Adrenal gland (tissue), 9 donors: ENCODE measurements at regions not wholly inside any gene's neighbourhood (a gene's known extent, or its start where the extent isn't known, plus 50 kb on each side); places are given as distances from the start of the nearest gene placed in this dataset.

ENCODE experiments used
- DNase-seq, 7 donors: peaks; one replicate each; pipeline ENCODE4 v3.0.0-alpha.2; 2019 to 2020
- H3K27ac ChIP-seq, 5 donors: fragments of 200-600 bp; sonication (generic) in 4 of 5; 1 replicate in 3 of 5; 2 replicates in 2 of 5; pipeline versions ENCODE4 v1.5.1 to v1.8.0; 2016 to 2020; ENCODE audit warnings: mild to moderate bottlenecking in 1 of 5
- H3K27me3 ChIP-seq: fragments of 200-600 bp; 2 replicates; pipeline ENCODE4 v1.8.0; 2021
- H3K36me3 ChIP-seq, 2 donors: fragments of 200-600 bp; replicated peaks in 1 of 2; 1 replicate in 1 of 2; 2 replicates in 1 of 2; pipeline versions ENCODE4 v1.5.1 to v1.8.0; 2018 to 2022
- H3K4me1 ChIP-seq, 2 donors: fragments of 200-600 bp; replicated peaks in 1 of 2; 1 replicate in 1 of 2; 2 replicates in 1 of 2; pipeline versions ENCODE4 v1.5.1 to v1.8.0; 2018 to 2021
- H3K4me3 ChIP-seq, 4 donors: fragments of 200-600 bp; sonication (generic) in 3 of 4; one replicate each; pipeline ENCODE4 v1.5.1; 2016 to 2018
- H3K9me3 ChIP-seq, 3 donors: fragments of 200-600 bp; sonication (generic) in 1 of 3; replicated peaks in 1 of 3; 1 replicate in 2 of 3; 2 replicates in 1 of 3; pipeline versions ENCODE4 v1.5.1 to v1.8.0; 2016 to 2021
- POLR2A ChIP-seq, 2 donors: fragments of 450-650 bp; IDR thresholded peaks; one replicate each; pipeline ENCODE4 v1.6.1; 2017; ENCODE audit warnings: antibody characterized with exemption in 2 of 2, mild to moderate bottlenecking in 2 of 2, moderate library complexity in 1 of 2
- WGBS, 4 donors: extraction: QIAGEN DNeasy Blood & Tissue Kit in 2 of 4; methylation state at CpG; one replicate each; pipeline versions ENCODE4 v1.1.5 to v1.1.7; 2013 to 2017; 5-methylcytosine and 5-hydroxymethylcytosine counted together
- intact Hi-C, 2 donors: fragments of 100-400 bp; cut with DNase I; formaldehyde crosslinking; loops; one replicate each; pipeline versions ENCODE4 v1.14.1 to v1.15.0; 2022 to 2023
- TF ChIP-seq, protein P1 (sequence below), 6 experiments: fragments of 450-650 bp in 4 of 6; fragments of 200-600 bp in 2 of 6; sonication (generic) in 1 of 6; IDR thresholded peaks; 1 replicate in 5 of 6; 2 replicates in 1 of 6; pipeline versions ENCODE4 v1.5.1 to v1.8.0; 2016 to 2021; ENCODE audit warnings: antibody characterized with exemption in 6 of 6, mild to moderate bottlenecking in 2 of 6, moderate library complexity in 1 of 6
- donor health status: healthy with polysubstance abuse.
- donor health status: Bipolar disorder and iron deficiency.
- donor health status: DM: yes; HTN: yes; CAD: no.
- donor health status: DM: no; HTN: no; CAD: no.
- donor health status: DM: no; HTN: no; CAD: no.

DNA sequence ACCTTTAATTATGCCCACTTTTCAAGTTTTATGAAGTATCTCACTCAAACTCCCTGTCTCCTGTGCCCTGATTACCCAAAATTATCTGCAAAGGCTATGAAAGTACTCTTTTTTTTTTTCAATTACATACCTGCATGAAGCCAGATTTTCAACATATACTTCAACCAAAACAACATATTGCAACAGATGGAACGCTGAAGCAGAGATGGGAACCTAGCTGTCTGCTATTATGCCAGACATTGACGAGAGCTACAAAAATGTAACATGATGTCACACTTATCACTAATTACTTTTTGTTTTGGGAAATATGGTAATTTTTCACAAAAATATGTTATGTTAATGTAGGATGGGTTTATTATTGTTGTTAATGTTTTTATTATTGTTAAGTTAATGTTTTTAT is 86.5 kb upstream of the SLC1A3 start:
- Histone ChIP-seq H3K27ac (no peak overlapping the region), H3K36me3 (no peaks in the 10 kb centered on the region), H3K4me1 (no peaks in the 10 kb centered on the region), H3K27me3 (no peaks in the 10 kb centered on the region), H3K9me3 (peaks cover 0 to 3% (median 0%) of the 10 kb centered on the region in 3 donors), H3K4me3 (no peak overlapping the region)
- no peak for TF ChIP-seq POLR2A (IDR thresholded peaks at IDR 0.05)
- TF ChIP-seq, protein P1, sequence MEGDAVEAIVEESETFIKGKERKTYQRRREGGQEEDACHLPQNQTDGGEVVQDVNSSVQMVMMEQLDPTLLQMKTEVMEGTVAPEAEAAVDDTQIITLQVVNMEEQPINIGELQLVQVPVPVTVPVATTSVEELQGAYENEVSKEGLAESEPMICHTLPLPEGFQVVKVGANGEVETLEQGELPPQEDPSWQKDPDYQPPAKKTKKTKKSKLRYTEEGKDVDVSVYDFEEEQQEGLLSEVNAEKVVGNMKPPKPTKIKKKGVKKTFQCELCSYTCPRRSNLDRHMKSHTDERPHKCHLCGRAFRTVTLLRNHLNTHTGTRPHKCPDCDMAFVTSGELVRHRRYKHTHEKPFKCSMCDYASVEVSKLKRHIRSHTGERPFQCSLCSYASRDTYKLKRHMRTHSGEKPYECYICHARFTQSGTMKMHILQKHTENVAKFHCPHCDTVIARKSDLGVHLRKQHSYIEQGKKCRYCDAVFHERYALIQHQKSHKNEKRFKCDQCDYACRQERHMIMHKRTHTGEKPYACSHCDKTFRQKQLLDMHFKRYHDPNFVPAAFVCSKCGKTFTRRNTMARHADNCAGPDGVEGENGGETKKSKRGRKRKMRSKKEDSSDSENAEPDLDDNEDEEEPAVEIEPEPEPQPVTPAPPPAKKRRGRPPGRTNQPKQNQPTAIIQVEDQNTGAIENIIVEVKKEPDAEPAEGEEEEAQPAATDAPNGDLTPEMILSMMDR (IDR thresholded peaks at IDR 0.05), result no peak
- 91 to 95% (median 94%) methylated on average over 2 of the region's 2 CpGs for whole genome bisulfite sequencing, 4 donors
- DNase-seq, result no peak
- intact Hi-C loops, result no loop called here

DNA sequence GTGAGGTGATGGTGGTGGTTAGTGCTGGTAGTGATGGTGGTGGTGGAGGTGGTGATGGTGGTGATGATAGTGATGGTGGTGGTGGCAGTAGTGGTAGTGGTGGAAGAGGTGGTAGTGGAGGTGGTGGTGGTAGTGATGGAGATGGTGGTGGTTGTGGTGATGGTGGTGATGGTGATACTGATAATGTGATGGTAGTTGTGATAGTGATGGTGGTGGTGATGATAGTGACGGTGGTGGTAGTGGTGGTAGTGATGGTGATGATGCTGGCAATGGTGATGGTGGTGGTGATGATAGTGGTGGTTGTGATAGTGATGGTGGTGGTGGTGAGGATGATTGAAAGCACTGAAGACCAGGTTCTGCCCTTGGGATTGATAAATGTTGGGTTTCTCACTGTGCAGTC is 85.2 kb upstream of the SLC1A3 start:
- Histone ChIP-seq H3K4me1 (no peaks in the 10 kb centered on the region), H3K9me3 (peaks cover 0 to 3% (median 0%) of the 10 kb centered on the region in 3 donors), H3K27me3 (no peaks in the 10 kb centered on the region), H3K27ac (no peak overlapping the region), H3K4me3 (no peak overlapping the region), H3K36me3 (no peaks in the 10 kb centered on the region)
- no peak for DNase-seq
- 44 to 96% (median 74%) methylated on average over 1 of the region's 1 CpG for whole genome bisulfite sequencing, 4 donors
- TF ChIP-seq, protein P1 (IDR thresholded peaks at IDR 0.05), result no peak
- intact Hi-C loops, result no loop called here

DNA sequence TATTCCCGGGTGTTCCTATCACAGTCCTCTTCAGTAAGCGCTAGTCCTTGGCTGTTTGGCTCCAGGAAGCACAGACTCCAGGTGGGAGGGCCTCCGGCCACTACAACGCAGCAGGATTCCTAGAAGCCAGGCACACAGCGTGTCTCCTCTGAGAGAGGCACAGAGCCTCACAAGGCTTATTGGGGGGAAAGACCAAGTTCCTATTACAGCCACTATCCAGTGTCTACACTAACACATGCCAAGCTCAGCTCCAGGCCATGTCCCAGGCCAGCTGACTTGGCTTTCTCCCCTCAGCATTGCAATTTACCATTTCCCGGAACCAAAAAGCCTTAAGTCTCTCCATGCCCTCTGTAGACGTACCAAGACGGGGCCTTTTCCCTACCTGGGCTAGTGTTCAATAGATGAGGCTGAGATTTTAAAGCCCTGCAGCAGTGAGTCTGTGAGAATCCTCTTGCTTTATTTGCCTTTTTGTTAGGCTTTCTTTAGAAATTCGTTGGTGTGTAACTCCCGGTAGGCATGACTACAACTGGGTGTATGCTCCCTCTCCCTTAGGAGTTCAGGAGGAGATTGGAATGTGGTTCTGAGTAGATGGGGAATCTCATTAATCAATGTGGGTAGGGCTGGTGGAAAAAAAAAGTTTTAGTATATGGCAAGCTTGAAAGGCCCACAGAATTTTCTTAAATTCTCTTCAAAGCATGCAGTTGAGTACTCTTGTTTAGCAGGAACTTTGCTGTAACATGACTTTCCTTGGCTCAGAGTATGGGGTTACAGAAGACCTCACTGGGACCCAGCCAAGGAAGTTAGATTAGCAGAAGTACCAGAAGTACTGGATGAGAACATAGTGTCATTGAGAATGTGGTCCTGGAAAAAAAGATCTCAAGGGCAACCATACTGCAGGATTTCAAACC is 84.3 kb upstream of the SLC1A3 start:
- H3K4me1 ChIP-seq, result no peaks in the 10 kb centered on the region
- peak in 1 of 7 donors; percentile 8 for DNase-seq
- intact Hi-C loops, result no loop called here
- 85 to 92% (median 89%) methylated on average over 7 to 10 of the region's 10 CpGs for WGBS, 4 donors
- H3K4me3 ChIP-seq, result no peak overlapping the region
- H3K9me3 ChIP-seq, result peaks cover 0 to 3% (median 0%) of the 10 kb centered on the region in 3 donors
- no peaks in the 10 kb centered on the region for H3K36me3 ChIP-seq
- no peak overlapping the region for H3K27ac ChIP-seq
- TF ChIP-seq, protein P1 (IDR thresholded peaks at IDR 0.05), result no peak
- no peak for TF ChIP-seq POLR2A (IDR thresholded peaks at IDR 0.05)
- no peaks in the 10 kb centered on the region for H3K27me3 ChIP-seq

DNA sequence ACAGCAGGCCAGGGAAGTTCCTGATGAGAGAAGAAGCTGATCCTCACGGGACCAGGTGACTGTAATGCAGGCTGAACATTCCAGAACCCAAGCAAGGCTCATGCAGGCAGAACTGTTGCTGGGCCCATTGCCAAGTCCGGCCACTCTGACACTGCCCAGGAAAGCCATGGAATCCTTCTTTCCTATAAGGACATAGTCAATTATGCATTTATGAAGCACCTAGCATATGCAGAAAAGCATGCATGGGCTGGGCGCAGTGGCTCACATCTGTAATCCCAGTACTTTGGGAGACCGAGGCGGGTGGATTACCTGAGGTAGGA is 83.7 kb upstream of the SLC1A3 start:
- Histone ChIP-seq H3K4me1 (no peaks in the 10 kb centered on the region), H3K36me3 (no peaks in the 10 kb centered on the region), H3K4me3 (no peak overlapping the region), H3K27me3 (no peaks in the 10 kb centered on the region), H3K27ac (no peak overlapping the region), H3K9me3 (peaks cover 0 to 3% (median 0%) of the 10 kb centered on the region in 3 donors)
- DNase-seq, result no peak
- WGBS, 4 donors, result 72 to 91% (median 87%) methylated on average over 4 to 5 of the region's 5 CpGs
- TF ChIP-seq, protein P1 (IDR thresholded peaks at IDR 0.05), result no peak
- TF ChIP-seq POLR2A (IDR thresholded peaks at IDR 0.05), result no peak
- intact Hi-C loops, result no loop called here
